PC-9 (cell line): ENCODE measurements at regions not wholly inside any gene's neighbourhood (a gene's known extent, or its start where the extent isn't known, plus 50 kb on each side); places are given as distances from the start of the nearest gene placed in this dataset.

Source experiments
- BruUV-seq: library from RNA; stranded (reverse); fragments of 400-500 nt; replicated peaks from 2 replicates; lab custom pipeline; 2021; lab: Mats Ljungman, UMichigan
- CTCF ChIA-PET: fragments of 300-600 bp; sonication (Branson Sonifier 250); formaldehyde crosslinking; loops from one replicate; lab custom pipeline; 2022; ENCODE audit warnings: antibody characterized with exemption; lab: Charles Lee
- POLR2A ChIA-PET: fragments of 300-600 bp; sonication (Branson Sonifier 250); formaldehyde crosslinking; loops from one replicate; lab custom pipeline; 2022; ENCODE audit warnings: antibody characterized with exemption; ENCODE audit not compliant: unreplicated experiment; lab: Charles Lee
- DNase-seq, 2 experiments: peaks; one replicate each; pipeline versions ENCODE4 v3.0.0 to v3.0.0-alpha.2; 2015 to 2022; ENCODE audit warnings: mixed read lengths in 1 of 2
- H2AFZ ChIP-seq: fragments of 200-600 bp; sonication (generic); 2 replicates; pipeline ENCODE4 v1.8.1; 2017; ENCODE audit warnings: antibody characterized with exemption
- H3F3A ChIP-seq: fragments of 200-600 bp; sonication (generic); 2 replicates; pipeline ENCODE4 v1.8.1; 2017; ENCODE audit warnings: antibody characterized with exemption, mild to moderate bottlenecking, low read depth; ENCODE audit not compliant: insufficient read depth
- H3K27ac ChIP-seq: fragments of 200-600 bp; sonication (generic); 2 replicates; pipeline ENCODE4 v1.6.1; 2016; ENCODE audit warnings: mixed run types
- H3K27me3 ChIP-seq: fragments of 200-600 bp; sonication (generic); 2 replicates; pipeline ENCODE4 v1.6.1; 2016; ENCODE audit warnings: low read depth, mixed run types; ENCODE audit not compliant: insufficient read depth
- H3K36me3 ChIP-seq: fragments of 200-600 bp; sonication (generic); 2 replicates; pipeline ENCODE4 v1.6.1; 2016; ENCODE audit warnings: low read depth, mixed run types
- H3K4me1 ChIP-seq: fragments of 200-600 bp; sonication (generic); replicated peaks from 2 replicates; pipeline ENCODE4 v1.6.1; 2016; ENCODE audit warnings: mixed run types; ENCODE audit not compliant: insufficient read depth
- H3K4me2 ChIP-seq: fragments of 200-600 bp; sonication (generic); 2 replicates; pipeline ENCODE4 v1.6.1; 2017; ENCODE audit warnings: mixed run types
- H3K4me3 ChIP-seq: fragments of 200-600 bp; sonication (generic); 2 replicates; pipeline ENCODE4 v1.6.1; 2016; ENCODE audit warnings: mixed run types
- H3K79me2 ChIP-seq: fragments of 200-600 bp; sonication (generic); 2 replicates; pipeline ENCODE4 v1.6.1; 2017; ENCODE audit warnings: low read depth, mixed run types
- H3K9me2 ChIP-seq: fragments of 200-600 bp; sonication (generic); 2 replicates; pipeline ENCODE4 v1.8.1; 2017; ENCODE audit warnings: mild to moderate bottlenecking; ENCODE audit not compliant: insufficient read depth
- H3K9me3 ChIP-seq: fragments of 200-600 bp; sonication (generic); 2 replicates; pipeline ENCODE4 v1.8.1; 2016; ENCODE audit warnings: low read depth; ENCODE audit not compliant: insufficient read depth
- H4K20me1 ChIP-seq: fragments of 200-600 bp; sonication (generic); 2 replicates; pipeline ENCODE4 v1.8.1; 2017; ENCODE audit not compliant: insufficient read depth
- CTCF ChIP-seq: fragments of 200-600 bp; sonication (generic); conservative IDR thresholded peaks from 2 replicates; pipeline ENCODE4 v1.6.1; 2017; ENCODE audit warnings: mixed run types, antibody characterized with exemption, mild to moderate bottlenecking, moderate library complexity
- EZH2 ChIP-seq: fragments of 200-600 bp; sonication (generic); IDR thresholded peaks from 2 replicates; pipeline ENCODE4 v1.8.0; 2017; ENCODE audit warnings: antibody characterized with exemption, low read depth
- intact Hi-C: fragments of 100-400 bp; cut with micrococcal nuclease; formaldehyde crosslinking; loops from one replicate; pipeline ENCODE4 v1.10.0; 2022; ENCODE audit not compliant: unreplicated experiment

GRCh38 chr4:43089730-43090129 is 197.2 kb downstream of the GRXCR1 start:
- H3K36me3 ChIP-seq: no peaks in the 10 kb centered on the region
- no peaks in the 10 kb centered on the region for H3K9me2 ChIP-seq
- DNase-seq: no peak
- H3K9me3 ChIP-seq: no peaks in the 10 kb centered on the region
- no peak overlapping the region for H3K27ac ChIP-seq
- BruUV-seq: no TSS peak
- no peaks in the 10 kb centered on the region for H3F3A ChIP-seq
- no peaks in the 10 kb centered on the region for H3K79me2 ChIP-seq
- no peaks in the 10 kb centered on the region for H3K27me3 ChIP-seq
- no peaks in the 10 kb centered on the region for H3K4me1 ChIP-seq
- TF ChIP-seq EZH2: no peak
- no peak for TF ChIP-seq CTCF
- no peak overlapping the region for H3K4me2 ChIP-seq
- CTCF ChIA-PET: no interaction called here
- no peak overlapping the region for H3K4me3 ChIP-seq
- H4K20me1 ChIP-seq: no peaks in the 10 kb centered on the region
- POLR2A ChIA-PET: no interaction called here
- intact Hi-C loops: no loop called here
- no peak overlapping the region for H2AFZ ChIP-seq

GRCh38 chr4:43103048-43103447 is 210.5 kb downstream of the GRXCR1 start:
- Histone ChIP-seq H3K36me3 (no peaks in the 10 kb centered on the region), H3F3A (no peaks in the 10 kb centered on the region), H3K4me3 (no peak overlapping the region), H3K27me3 (no peaks in the 10 kb centered on the region), H3K79me2 (no peaks in the 10 kb centered on the region), H3K4me1 (no peaks in the 10 kb centered on the region), H2AFZ (peak overlapping the region; percentile 27; the same call in 1 of the 2 replicates), H3K27ac (no peak overlapping the region), H4K20me1 (no peaks in the 10 kb centered on the region), H3K9me3 (no peaks in the 10 kb centered on the region), H3K4me2 (no peak overlapping the region), H3K9me2 (no peaks in the 10 kb centered on the region)
- ChIA-PET POLR2A (no interaction called here), CTCF (no interaction called here)
- no peak for DNase-seq
- TF ChIP-seq EZH2 (no peak), CTCF (no peak)
- no TSS peak for BruUV-seq
- intact Hi-C loops: no loop called here

- Histone ChIP-seq H3K36me3 (no peaks in the 10 kb centered on the region), H3K79me2 (no peaks in the 10 kb centered on the region), H3K4me1 (no peaks in the 10 kb centered on the region), H4K20me1 (no peaks in the 10 kb centered on the region), H3K9me3 (no peaks in the 10 kb centered on the region), H3K9me2 (no peaks in the 10 kb centered on the region), H3K4me3 (no peak overlapping the region), H3K4me2 (no peak overlapping the region), H3F3A (no peaks in the 10 kb centered on the region), H2AFZ (no peak overlapping the region), H3K27me3 (no peaks in the 10 kb centered on the region), H3K27ac (no peak overlapping the region)
- intact Hi-C loops: no loop called here
- ChIA-PET CTCF (no interaction called here), POLR2A (no interaction called here)
- no peak for DNase-seq
- no TSS peak for BruUV-seq
- no peak for TF ChIP-seq CTCF
- no peak for TF ChIP-seq EZH2
Observed at GRCh38 chr4:43112139-43112538, 219.6 kb downstream of the GRXCR1 start.
